HG03520 (cell line): ENCODE measurements at regions not wholly inside any gene's neighbourhood (a gene's known extent, or its start where the extent isn't known, plus 50 kb on each side); places are given as distances from the start of the nearest gene placed in this dataset.

Source experiments
- ATAC-seq: cut with Tn5 transposase; IDR thresholded peaks from one replicate; pipeline ENCODE4 v1.9.1; 2021; ENCODE audit warnings: mild to moderate bottlenecking, moderate library complexity; ENCODE audit not compliant: unreplicated experiment

DNA sequence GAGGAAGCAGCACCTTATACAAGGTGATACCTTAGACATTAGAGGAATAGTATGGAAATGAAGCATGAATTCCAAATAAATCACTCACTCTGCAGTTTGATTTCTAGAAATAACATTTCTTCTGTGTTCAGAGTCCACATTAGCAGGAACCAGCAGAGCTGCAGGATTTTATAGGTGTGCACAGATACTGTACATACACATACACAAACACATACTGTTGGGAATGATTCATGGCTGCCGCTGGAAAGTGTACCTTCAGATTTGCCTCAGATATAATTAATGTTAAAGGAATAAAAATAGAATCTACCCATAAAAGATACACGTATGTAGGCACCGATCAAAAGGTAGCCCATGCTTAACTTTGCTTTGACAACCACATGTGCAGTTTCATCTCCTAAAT, 578.1 kb downstream of the CSNK1G3 start:
- ATAC-seq: no peak

DNA sequence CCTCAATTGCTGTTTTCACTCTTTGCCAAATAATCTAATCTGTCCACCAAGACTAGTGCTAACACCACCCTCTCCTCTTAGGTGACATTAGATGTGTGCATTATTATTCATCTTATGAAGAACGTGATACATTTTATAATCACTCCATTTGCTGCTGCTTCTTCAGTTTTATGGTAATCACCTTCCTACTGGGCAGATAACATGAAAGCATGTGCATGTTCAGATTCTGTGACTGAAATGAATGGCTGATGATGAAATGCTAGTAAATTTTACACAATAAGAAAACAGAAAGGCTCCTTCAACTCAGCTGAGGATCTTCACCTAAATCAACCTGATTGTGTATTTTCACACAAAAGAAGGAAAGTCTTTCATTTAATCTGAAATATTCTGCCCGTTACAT, 577.6 kb downstream of the CSNK1G3 start:
- ATAC-seq: no peak

DNA sequence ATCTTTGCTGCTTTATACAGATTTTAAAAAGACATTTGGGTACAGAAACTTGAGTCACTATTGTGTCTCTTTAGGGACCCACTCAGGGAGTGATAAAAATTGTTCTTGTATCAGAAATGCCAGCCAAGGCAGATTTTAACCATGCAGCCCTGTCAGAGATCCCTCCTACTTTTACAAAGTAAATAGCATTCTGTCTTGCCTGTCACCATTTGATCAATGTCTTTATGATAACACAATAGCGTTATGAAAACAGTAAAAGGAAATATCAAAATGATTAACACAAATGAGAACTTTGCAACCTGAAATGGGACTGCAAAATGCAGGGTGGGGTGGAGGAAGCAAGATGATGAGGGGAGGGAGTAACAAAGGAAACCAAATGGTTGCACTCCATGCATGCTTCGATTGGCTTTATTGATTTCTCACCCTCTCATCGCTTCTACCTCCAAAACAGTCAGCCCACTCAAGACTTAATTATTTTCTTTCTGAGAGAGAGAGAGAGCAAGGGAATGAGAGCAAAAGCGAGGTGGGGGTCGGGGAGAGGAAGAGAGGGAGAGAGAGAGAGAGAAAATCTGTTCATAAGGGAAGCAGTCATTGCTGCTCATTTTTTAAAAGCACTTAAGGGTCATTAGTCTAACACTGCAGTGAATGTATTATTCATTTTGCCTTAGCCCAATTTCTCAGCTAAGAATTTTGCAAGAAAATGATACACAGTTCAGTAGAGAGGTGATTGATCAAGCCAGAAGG, 576.5 kb downstream of the CSNK1G3 start:
- no peak for ATAC-seq

- ATAC-seq: no peak
Measured at GRCh38 chr5:124087752-124088151, 575.8 kb downstream of the CSNK1G3 start.

- ATAC-seq: no peak
Measured at GRCh38 chr5:124080256-124080655, 568.3 kb downstream of the CSNK1G3 start.

DNA sequence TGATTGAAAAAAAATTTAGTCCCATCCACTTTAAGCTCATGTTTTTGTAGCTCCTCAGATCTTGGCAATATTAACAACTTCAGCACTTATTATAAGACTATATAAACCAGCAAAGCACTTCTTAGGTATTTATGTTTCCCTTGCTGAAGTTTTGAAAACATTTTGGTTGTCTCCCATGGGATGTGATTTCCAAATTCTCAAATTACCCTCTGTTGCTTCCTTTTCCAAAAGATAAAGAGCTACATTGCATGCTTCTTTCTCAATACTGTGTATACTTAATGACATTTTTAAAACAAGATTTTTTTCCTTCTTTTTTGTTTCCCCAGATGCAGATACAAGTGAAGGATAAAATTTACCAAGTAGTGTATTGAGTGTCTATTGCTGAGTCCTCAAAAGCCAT, 567.1 kb downstream of the CSNK1G3 start:
- ATAC-seq: no peak

DNA sequence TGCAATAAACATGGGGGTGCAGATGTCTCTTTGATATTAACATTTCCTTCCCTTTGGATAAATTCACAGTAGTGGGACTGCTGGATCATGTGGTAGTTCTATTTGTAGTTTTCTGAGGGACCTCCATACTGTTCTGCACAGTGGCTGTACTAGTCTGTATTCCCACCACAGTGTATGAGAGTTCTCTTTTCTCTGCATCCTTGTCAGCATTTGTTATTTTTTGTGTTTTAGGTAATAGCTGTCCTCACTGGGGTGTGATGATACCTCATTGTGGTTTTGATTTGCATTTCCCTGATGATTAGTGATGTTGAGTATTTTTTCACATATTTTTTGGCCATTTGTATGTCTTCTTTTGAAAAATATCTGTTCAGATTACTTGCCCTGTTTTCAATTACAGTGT, 562.5 kb downstream of the CSNK1G3 start:
- no peak for ATAC-seq

DNA sequence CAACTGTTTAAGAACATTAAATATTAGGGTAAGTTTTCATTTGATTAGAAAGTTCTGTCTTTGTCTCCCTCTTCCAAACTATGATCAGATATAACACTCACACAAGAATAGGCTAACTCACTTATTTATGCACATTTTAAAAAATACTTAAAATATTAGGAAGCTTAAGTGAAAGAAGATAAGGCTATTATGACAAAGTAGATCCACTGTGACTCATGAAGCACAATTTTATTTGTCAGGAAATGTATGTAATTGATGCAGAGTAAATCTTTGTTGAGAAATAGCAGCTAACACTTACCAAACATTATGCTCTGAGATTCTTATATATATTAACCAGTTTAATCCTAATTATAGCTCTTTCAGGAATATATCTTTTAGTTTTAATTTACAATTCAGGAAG, 560.6 kb downstream of the CSNK1G3 start:
- ATAC-seq: no peak

DNA sequence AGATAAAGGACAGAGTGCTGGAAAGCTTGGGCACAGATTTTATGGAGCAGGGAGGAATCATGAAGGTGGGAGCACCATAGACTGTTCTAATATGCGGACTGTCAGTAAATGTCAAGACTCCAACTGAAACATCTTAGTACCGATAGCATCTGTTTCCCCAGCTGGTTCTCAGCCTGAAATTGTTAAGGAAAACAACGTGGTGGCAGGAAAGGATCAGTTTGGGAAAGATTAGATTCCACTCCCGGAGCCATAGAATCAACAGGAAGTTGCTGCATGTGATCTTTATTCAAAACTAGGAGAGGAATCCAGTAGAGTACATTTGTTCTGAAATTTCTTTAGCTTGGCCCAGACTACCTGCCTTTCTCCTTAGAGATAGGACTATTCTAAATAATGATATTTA, 559.1 kb downstream of the CSNK1G3 start:
- ATAC-seq: no peak

- no peak for ATAC-seq
Measured at GRCh38 chr5:124065508-124065907, 553.5 kb downstream of the CSNK1G3 start.

GRCh38 chr5:124064956-124065355, 553.0 kb downstream of the CSNK1G3 start:
- no peak for ATAC-seq

DNA sequence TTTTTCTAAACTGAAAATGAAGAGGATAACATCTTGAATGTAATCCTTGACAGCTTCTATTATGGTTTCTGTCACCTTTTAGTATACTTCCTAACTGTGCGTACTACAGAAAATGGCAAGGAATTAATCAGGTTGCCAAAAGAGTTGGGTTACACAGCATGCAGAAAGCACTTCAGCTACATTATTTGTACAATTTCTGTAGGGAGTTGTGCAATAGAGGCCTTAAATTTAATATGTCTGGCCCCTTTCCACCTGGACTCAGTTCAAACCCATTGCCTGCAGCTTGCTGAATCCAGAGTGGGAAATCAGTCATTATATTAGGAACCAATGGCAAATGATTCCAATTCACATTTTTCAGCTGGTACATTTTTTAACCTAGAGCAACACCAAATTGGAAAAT, 549.7 kb downstream of the CSNK1G3 start:
- no peak for ATAC-seq

DNA sequence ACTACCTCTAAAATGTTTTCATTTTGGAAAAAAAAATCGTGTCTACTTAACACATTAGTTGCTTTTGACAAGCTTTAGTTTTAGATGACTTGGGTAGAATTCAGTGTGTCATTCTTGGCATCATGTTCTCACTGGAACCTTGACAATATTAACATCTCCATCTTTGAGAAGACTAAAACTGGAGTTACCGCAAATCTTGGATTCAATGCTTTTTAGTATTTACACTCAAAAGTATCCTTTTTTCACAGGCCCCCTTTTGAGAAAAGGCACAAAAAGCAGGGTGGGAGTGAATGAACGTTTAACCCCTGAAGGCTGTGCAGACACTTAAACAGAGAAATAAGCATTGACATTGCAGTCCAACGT, 549.1 kb downstream of the CSNK1G3 start:
- ATAC-seq: no peak

DNA sequence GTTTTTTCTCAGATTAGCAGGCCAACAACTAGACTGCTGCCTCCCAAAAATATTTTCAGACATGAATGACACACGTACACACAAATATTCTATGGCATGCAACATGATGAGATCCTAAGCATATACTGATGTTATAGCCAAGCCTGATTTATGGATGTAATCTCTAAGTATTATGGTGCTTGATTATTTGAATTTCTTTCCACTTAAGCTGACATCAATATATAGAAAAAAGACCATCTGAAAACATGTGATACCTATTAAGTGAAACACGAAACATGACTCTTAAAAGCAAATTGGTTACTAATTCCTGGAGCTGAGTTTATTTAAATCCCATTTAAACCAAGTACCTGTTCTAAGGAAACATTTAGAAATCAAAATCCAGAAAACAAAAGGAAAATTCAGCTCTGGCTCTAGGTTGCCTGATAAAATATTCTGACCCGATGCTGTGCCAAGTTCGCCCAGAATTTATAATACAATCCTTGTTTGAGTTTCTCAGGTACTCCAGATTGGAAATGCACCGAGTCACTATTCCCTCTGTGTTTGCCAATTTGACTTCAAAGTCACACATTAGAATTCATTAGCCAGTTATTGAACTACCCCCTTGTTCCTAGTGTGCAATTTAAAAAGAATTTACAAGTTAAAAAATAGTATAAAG, 548.6 kb downstream of the CSNK1G3 start:
- ATAC-seq: no peak

DNA sequence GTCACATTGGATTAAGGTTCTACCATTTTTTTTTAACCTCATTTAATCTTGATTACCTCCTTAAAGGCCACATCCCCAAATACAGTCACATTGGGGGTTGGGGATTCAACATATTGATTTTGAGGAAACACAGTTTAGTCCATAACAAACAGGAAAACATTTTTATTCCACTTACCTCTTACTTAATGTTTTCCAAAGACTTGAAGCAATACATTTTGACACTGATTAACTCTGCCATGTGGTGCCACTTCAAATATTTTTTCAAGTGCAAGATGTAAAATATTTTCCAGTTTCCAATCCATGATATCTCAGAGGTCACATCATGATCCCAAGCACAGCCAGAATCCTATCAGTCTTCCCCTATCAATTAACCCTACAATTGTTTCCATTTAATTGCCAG, 548.0 kb downstream of the CSNK1G3 start:
- no peak for ATAC-seq

DNA sequence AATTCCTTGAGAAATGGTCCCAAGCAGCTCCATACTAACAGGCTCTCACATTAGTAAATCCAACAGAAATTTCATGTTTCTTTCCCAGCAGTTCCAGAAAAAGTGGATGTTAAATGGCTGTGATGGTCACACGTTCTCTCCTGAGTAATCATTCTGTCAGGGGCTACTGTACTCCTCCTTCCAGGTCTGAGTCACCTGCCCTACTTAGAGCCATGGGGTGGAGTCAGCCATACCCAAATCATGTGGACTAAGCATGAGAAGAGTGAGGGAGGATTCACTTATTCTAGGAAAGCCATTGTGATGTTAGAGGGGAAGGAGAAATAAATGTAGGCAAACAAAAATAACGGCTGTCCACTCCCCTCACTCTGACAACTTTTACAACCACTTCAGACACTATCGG, 547.2 kb downstream of the CSNK1G3 start:
- ATAC-seq: no peak

DNA sequence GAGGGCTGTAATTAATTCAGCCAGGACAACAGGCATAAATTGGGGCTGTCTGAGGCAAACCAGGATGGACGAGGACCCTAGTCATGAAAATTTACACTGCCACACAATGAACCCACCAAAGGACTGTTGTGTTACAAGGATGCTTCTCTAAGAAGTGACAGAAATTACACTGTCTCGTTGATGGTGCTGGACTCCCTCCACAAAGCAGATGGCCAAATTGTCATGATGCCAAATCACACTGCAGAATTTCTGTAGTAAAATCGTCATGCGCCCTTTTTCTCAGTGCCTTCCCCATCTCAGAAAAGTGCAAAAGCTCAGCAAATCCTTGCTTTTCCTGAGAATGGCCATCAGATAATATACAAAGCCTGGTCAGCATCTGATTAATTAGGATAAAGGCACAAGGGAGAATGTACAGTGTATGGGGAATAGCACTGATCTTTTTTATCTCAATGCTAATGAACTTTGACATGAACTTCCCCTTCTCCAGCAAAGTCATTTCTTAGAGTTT, 545.8 kb downstream of the CSNK1G3 start:
- ATAC-seq: no peak

- peak; percentile 38 for ATAC-seq
Measured at GRCh38 chr5:124056991-124057723, 545.2 kb downstream of the CSNK1G3 start.

DNA sequence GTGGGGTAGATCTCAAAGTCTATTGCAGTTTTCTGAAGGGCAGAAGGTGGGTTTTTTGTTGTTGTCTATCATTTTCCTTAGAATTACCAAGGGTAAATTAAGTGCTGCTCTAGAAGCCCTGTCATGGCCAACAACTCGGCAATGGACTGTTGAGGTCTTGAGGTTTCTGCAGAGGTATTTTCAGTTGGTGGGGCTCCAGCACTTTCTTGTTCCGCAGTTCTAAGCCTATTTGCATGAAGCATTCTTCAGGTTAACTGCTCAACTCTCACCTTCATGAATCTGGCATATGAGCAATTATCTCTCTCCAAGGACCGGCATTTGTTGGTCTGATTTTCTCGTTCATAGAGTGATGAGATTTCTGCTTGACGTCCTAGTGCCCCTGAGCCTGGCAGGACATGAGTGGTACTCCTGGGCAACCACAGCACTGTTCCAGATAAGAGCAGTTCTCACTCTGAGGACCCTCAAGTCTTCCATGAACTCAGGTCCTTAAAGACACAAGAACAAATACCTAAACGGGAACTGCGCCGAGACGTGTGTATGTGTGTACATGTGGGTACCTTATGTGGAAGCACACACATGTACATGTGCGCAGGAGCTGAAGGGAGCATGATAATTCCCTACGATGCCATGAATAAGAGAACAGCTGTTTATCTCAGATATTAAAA, 544.5 kb downstream of the CSNK1G3 start:
- ATAC-seq: peak; percentile 65

DNA sequence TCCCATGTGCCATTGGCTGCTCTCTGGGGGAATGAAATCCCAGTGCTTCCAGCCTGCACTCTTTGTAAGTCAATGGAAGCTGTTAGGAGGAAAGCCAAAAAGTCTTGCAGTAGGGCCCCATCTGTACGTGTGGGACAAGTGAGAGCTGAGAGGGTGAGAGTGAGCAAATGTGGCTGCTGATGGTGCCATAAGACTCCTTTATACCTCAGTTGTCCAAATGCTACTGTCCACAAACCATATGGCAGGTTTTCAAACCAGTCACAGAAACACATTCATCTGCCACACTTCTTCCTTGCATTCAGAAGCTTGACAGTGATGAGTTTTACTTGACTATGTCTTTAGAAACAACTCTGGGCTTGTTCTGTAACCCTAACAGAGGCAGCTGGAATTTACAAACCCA, 543.8 kb downstream of the CSNK1G3 start:
- no peak for ATAC-seq

DNA sequence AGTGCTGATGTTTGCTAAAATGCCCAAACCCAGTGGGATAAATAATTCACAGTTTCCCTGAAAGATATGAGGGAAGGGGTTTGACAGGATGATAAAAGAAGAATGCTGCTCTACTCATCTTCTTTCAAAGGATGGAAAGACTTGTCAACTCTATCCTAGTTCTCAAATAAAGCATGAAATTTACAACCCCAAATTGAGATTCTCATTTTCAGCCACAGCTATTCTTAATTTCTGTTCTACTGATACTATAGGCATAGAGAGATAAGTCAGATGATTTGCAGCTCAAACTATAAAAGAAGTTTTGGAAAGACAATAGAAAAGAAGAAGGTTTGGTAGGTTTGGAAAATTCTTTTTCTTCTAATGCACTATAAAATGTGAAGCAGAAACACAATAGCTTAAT, 542.6 kb downstream of the CSNK1G3 start:
- peak; percentile 37 for ATAC-seq
